RWPE2 (cell line): ENCODE measurements at regions not wholly inside any gene's neighbourhood (a gene's known extent, or its start where the extent isn't known, plus 50 kb on each side); places are given as distances from the start of the nearest gene placed in this dataset.

Experiments
- ATAC-seq: fragments of 200-7000 bp; cut with Tn5 transposase; 3 replicates; pipeline ENCODE4 v1.9.1; 2021; ENCODE audit warnings: low read depth
- DNase-seq: peaks from one replicate; pipeline ENCODE4 v3.0.0-alpha.2; 2020; ENCODE audit warnings: low spot score
- H3K27ac ChIP-seq: fragments of 450-650 bp; 2 replicates; pipeline ENCODE4 v1.5.1; 2017; ENCODE audit warnings: mild to moderate bottlenecking; ENCODE audit not compliant: poor library complexity, severe bottlenecking
- H3K27me3 ChIP-seq: fragments of 250-450 bp; sonication (Bioruptor Pico); 2 replicates; pipeline ENCODE4 v1.5.1; 2021; ENCODE audit warnings: mild to moderate bottlenecking, moderate library complexity; ENCODE audit not compliant: insufficient read depth, poor library complexity, severe bottlenecking
- H3K36me3 ChIP-seq: fragments of 250-450 bp; sonication (Bioruptor Pico); 2 replicates; pipeline ENCODE4 v1.5.1; 2020; ENCODE audit warnings: low read depth, mild to moderate bottlenecking, moderate library complexity
- H3K4me1 ChIP-seq: fragments of 250-450 bp; sonication (Bioruptor Pico); 2 replicates; pipeline ENCODE4 v1.5.1; 2021; ENCODE audit warnings: mild to moderate bottlenecking, moderate library complexity; ENCODE audit not compliant: insufficient read depth, poor library complexity, severe bottlenecking
- H3K4me3 ChIP-seq: fragments of 250-450 bp; sonication (Bioruptor Pico); 2 replicates; pipeline ENCODE4 v1.5.1; 2021; ENCODE audit warnings: mild to moderate bottlenecking, moderate library complexity; ENCODE audit not compliant: severe bottlenecking
- H3K9me3 ChIP-seq: fragments of 250-450 bp; sonication (Bioruptor Pico); 2 replicates; pipeline ENCODE4 v1.5.1; 2021; ENCODE audit warnings: mild to moderate bottlenecking, moderate library complexity; ENCODE audit not compliant: severe bottlenecking
- TF ChIP-seq, protein P1 (sequence below): fragments of 450-650 bp; IDR thresholded peaks from one replicate; pipeline ENCODE4 v1.5.1; 2017; ENCODE audit warnings: mild to moderate bottlenecking, moderate library complexity; ENCODE audit not compliant: poor library complexity, severe bottlenecking

DNA sequence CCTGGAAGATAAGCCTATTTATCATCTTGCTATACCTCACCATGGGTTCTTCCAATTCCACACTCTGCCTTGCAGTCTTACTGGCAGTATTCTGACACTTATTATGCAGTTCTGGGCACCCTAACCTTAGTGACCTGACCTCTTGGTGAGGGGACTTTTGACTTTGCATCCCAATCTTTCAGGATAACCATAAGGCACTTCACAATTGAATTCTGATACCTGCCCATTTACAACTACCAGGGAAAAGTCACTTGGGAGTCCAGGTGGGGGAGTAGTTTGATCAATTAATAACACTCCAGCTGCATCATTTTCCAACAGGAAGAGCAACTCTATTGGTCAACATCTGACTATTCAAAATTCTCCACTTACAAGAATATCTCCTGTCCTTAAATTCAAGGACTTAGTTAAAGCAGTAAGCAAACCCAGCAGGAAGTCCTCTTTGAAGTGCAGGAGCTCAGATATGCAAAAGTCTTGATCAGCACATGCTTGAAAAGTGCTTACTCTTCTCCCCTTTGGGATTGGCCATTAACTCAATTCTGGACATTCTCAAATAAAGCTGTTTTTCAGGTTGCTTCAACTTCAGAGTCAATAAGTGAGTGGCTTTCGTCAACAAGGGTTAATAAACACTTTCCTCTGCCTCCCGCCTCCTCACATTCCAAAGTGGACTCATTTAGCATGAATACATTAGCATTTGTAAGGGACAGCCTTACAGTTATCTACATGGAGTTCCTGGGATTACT is 177.4 kb upstream of the NRIP1 start:
- Histone ChIP-seq H3K27me3 (no peaks in the 10 kb centered on the region), H3K27ac (peak overlapping the region; percentile 5), H3K9me3 (no peaks in the 10 kb centered on the region), H3K36me3 (no peaks in the 10 kb centered on the region), H3K4me1 (peaks cover 11% of the 10 kb centered on the region), H3K4me3 (no peak overlapping the region)
- ATAC-seq = peak; percentile 21; the same call in 1 of the 3 replicates
- no peak for DNase-seq
- TF ChIP-seq, protein P1, sequence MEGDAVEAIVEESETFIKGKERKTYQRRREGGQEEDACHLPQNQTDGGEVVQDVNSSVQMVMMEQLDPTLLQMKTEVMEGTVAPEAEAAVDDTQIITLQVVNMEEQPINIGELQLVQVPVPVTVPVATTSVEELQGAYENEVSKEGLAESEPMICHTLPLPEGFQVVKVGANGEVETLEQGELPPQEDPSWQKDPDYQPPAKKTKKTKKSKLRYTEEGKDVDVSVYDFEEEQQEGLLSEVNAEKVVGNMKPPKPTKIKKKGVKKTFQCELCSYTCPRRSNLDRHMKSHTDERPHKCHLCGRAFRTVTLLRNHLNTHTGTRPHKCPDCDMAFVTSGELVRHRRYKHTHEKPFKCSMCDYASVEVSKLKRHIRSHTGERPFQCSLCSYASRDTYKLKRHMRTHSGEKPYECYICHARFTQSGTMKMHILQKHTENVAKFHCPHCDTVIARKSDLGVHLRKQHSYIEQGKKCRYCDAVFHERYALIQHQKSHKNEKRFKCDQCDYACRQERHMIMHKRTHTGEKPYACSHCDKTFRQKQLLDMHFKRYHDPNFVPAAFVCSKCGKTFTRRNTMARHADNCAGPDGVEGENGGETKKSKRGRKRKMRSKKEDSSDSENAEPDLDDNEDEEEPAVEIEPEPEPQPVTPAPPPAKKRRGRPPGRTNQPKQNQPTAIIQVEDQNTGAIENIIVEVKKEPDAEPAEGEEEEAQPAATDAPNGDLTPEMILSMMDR = peak; percentile 34

DNA sequence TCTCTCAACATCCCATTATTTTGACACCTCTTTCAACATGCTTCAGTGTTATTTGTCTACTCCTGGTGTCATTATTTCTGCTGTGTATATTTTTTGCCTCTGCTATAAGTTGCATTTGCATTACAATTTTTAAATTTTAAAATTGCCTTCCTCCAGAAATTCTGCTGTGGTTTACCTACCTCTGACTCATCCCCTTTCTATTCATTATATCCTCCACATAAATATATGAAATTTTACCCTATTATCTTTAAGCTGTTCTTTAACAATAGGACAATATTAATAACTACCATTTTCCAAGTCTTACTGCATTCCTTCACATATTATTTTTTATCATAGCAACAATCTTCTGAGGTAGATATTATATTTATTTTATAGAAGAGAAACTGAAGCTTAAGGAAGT is 178.1 kb upstream of the NRIP1 start:
- Histone ChIP-seq H3K9me3 (no peaks in the 10 kb centered on the region), H3K4me3 (no peak overlapping the region), H3K4me1 (peaks cover 11% of the 10 kb centered on the region), H3K27me3 (no peaks in the 10 kb centered on the region), H3K36me3 (no peaks in the 10 kb centered on the region), H3K27ac (peak overlapping the region; percentile 5)
- DNase-seq (no peak), ATAC-seq (peak; percentile 52)
- TF ChIP-seq, protein P1 = no peak

DNA sequence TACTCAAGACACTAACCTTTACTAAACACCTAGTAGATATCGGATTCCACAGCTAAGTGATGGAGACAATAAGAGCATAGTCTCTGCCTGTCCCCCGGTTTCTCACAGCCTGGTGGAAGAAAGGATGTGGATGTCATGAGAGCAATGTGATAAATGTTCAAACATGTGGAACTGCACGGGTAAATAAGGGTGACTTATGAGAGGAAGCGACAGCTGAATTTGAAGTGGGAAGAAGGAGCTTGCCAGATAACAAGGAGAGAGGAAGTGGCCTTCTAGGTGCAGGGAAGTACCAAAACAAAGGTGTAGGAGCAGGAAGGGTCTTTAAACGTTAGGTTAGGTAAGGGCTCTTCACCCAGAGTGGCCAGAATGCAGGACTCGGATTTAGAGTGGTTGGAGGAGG is 178.6 kb upstream of the NRIP1 start:
- ATAC-seq (no peak), DNase-seq (no peak)
- Histone ChIP-seq H3K9me3 (no peaks in the 10 kb centered on the region), H3K4me3 (no peak overlapping the region), H3K27ac (peak overlapping the region; percentile 5), H3K4me1 (peaks cover 11% of the 10 kb centered on the region), H3K27me3 (no peaks in the 10 kb centered on the region), H3K36me3 (no peaks in the 10 kb centered on the region)
- TF ChIP-seq, protein P1 = no peak

DNA sequence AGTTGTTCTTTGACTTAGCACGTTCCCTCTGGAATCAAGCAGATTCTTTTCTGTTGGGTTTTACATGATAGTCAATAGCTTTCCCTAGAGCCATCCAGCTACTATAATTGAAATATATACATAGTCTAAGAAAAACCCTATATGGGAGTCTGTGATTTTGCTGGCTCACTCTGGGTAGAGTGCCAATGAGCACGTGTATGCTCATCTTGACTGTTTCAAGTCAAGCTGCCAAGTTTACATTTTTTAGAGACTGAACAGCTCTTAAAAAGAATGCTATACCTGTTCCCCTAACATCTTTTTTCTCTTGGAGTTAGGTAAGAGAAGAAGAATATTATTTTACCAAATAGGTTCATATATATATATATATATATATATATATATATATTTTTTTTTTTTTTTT is 182.8 kb upstream of the NRIP1 start:
- no peak overlapping the region for H3K27ac ChIP-seq
- TF ChIP-seq, protein P1 = no peak
- no peaks in the 10 kb centered on the region for H3K9me3 ChIP-seq
- ATAC-seq (no peak), DNase-seq (no peak)
- H3K36me3 ChIP-seq = no peaks in the 10 kb centered on the region
- H3K4me3 ChIP-seq = no peak overlapping the region
- peaks cover 30% of the 10 kb centered on the region for H3K4me1 ChIP-seq
- H3K27me3 ChIP-seq = no peaks in the 10 kb centered on the region

DNA sequence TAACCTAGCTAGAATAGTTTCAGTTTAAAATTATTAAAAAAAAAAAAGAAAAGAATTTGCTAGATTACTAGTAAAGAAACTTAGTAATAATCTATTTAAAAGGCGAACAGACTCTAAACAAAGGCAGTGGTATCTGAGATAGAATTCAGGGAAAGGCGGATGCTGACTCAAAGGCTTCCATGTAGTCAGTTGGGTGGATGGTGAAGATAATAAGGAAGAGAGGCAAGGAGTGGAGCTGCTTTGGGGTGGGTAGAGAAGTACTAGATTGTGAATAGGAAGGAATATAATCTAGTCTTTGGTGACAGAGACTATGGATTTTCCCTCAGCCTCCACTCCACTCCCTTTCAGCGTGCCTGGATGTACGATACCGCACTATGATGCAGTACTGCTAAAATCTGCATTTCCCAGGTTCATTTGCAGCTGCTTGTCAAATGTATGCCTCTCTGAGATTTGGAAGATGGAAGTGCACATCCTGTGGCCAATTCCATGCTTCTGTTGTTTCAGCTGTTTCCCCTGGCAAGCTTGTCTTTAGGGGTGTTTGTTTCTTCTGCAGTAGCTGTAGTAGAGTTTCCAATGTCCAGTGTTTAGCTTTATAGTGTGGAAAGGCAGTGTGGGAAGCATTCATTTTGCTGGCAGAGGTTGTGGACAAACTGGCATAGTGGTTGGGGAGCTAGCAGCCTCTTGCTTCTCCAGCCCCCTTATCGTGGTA is 184.6 kb upstream of the NRIP1 start:
- Histone ChIP-seq H3K4me3 (no peak overlapping the region), H3K27ac (peak overlapping the region; percentile 82), H3K9me3 (no peaks in the 10 kb centered on the region), H3K27me3 (no peaks in the 10 kb centered on the region), H3K36me3 (no peaks in the 10 kb centered on the region), H3K4me1 (peaks cover 22% of the 10 kb centered on the region)
- DNase-seq (no peak), ATAC-seq (no peak; the same call in 2 of the 3 replicates)
- TF ChIP-seq, protein P1 = no peak
